T-helper 1 cell (primary cell): ENCODE measurements at regions not wholly inside any gene's neighbourhood (a gene's known extent, or its start where the extent isn't known, plus 50 kb on each side); places are given as distances from the start of the nearest gene placed in this dataset.

ENCODE experiments used
- DNase-seq, 5 donors: peaks; one replicate each; pipeline ENCODE4 v3.0.0-alpha.2; 2012 to 2020

- no peak for DNase-seq
These were observed 75.4 kb upstream of the FRMD1 start for GRCh38 chr6:168154263-168154917.

DNA sequence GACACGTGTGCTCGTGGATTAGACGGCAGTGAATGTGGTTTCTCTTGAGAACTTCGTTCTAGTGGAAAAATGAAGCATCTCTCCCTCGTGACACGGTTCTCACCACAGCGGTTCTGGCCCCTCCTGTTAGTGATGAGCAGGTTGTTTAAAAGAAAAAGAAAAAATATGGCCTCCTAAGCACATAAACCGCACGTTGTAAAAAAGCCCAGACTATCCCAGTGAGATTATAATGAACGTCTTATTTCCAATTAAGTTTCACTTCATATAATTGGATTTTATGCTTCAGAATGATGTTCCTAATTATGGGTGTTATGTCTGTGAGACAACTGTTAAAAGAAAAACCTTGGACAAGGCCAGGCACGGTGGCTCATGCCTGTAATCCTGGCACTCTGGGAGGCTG is 74.5 kb upstream of the FRMD1 start:
- DNase-seq = no peak

DNA sequence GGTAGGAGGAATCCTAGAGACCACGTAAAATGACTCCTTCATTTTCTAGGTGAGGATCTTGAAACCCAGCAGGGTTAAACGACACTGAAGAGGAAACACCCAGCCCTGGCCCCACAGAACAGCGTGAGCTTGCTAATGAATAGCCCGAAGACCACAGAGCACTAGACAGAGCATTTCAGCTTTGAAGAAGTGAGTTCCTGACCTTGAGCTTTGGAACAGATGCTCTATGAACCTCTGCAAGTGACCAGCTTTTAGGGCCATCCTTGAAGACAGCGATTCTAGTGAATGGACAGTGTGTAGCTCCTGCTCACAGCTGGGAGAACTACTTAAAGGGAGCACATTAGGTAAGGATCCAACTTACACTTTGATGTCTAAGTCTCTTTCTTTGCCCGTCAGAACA is 74.0 kb upstream of the FRMD1 start:
- DNase-seq = no peak

- DNase-seq = no peak
These were observed 73.4 kb upstream of the FRMD1 start for GRCh38 chr6:168152306-168152963.

- DNase-seq = no peak
These were observed 71.7 kb upstream of the FRMD1 start for GRCh38 chr6:168150551-168151320.

GRCh38 chr6:168149015-168149414 is 70.0 kb upstream of the FRMD1 start:
- no peak for DNase-seq

- no peak for DNase-seq
These were observed 69.3 kb upstream of the FRMD1 start for GRCh38 chr6:168148231-168148849.

DNA sequence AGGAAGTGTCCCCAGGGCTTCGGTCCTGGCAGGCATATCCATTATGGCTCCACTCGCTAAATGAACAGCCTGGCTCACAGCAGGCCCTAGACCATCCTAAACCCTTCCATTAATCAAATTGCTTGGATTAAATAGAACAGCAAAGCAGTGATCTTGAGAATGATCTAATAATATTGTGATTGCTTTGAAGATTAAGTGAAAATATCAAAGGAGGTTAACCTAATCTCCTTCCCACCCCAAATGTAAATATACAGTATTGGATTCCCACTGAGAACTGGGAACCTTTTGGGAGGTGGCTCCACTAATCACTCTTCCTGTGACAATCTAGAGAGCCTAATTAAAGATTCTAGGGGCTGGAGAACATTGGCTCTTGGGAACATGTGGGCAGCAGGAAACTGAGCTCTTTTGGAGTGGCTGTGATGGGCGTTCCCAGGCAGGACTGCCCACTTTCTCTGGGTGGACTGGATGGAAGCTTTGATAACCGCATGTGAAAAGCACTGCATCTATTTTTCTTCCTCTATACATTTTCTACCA is 68.3 kb upstream of the FRMD1 start:
- DNase-seq = no peak

DNA sequence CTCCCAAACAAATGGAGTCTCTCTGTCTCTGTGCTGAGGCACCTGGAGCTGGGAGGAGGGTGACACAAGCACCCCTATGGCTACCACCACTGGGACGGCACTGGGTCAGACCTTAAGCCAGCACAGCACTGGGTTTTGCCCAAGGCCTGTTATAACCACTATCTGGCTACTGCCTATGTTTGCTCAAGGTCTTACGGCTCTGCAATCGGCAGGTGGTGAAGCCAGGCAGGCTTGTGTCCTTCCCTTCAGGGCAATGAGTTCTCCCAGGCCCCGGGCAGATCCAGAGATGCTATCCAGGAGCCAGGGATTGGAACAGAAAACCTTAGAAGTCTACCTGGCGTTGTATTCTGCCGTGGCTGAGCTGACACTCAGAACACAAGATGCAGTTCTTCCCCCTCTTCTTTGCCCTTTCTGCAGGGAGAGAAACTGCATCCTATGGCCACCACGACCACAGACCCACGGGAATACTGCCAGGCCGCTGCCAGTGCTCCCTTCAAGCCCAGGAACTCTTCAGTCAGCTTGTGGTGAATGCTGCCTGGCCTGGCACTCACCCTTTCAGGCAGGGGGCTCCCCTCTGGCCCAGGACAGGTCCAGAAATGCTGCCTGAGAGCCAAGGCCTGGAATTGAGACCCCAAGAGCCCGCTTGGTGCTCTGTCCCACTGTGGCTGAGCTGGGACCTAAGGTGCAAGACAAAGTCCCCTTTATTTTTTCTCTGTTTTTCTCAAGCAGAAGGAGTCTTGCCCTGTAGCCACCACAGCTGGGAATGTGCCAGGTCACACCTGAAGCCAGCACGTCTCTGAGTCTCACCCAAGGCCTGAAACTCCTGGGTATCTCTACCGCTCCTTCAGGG is 67.0 kb upstream of the FRMD1 start:
- no peak for DNase-seq

GRCh38 chr6:168139121-168139520 is 60.1 kb upstream of the FRMD1 start:
- DNase-seq = no peak

GRCh38 chr6:168138436-168138835 is 59.4 kb upstream of the FRMD1 start:
- DNase-seq = no peak

GRCh38 chr6:168137024-168137423 is 58.0 kb upstream of the FRMD1 start:
- DNase-seq = no peak

GRCh38 chr6:168136622-168137021 is 57.6 kb upstream of the FRMD1 start:
- DNase-seq = no peak

GRCh38 chr6:168136001-168136400 is 57.0 kb upstream of the FRMD1 start:
- DNase-seq = no peak

GRCh38 chr6:168134560-168135201 is 55.7 kb upstream of the FRMD1 start:
- DNase-seq = no peak

- no peak for DNase-seq
These were observed 54.9 kb upstream of the FRMD1 start for GRCh38 chr6:168133687-168134559.

DNA sequence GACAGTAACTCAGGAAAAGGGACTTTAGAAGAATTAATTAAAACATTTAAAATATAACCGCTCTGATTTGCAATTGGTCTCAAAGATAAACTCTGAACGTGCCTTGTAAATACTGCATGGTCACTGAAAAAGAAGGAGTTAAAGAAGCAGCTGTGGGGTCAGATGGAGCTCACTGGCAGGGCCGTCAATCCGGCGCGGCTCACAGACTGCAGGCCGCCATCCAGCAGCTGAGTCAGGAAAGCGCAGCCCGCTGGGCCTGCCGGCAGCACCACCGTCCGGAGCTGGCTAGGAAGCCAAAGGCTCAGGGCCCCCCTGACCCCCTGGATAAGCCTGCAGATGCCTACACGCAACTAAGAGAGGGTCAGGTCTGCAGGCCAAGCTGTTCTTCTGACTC is 54.2 kb upstream of the FRMD1 start:
- DNase-seq = no peak

- no peak for DNase-seq
These were observed 53.6 kb upstream of the FRMD1 start for GRCh38 chr6:168132531-168133167.

GRCh38 chr6:168131464-168132415 is 52.7 kb upstream of the FRMD1 start:
- DNase-seq = no peak
